ENCODE measurements at regions not wholly inside any gene's neighbourhood (a gene's known extent, or its start where the extent isn't known, plus 50 kb on each side); places are given as distances from the start of the nearest gene placed in this dataset.

GRCh38 chr3:1036207-1036826 is 56.5 kb upstream of the CNTN6 start:
- Histone ChIP-seq H3K27me3 (no peaks in the 10 kb centered on the region), H3K9me3 (peaks cover 0 to 61% (median 7%) of the 10 kb centered on the region in 11 donors), H3K4me3 (no peak overlapping the region), H3K36me3 (no peaks in the 10 kb centered on the region), H3K4me1 (no peaks in the 10 kb centered on the region), H3K27ac (no peak overlapping the region)
- intact Hi-C loops (cut with DNase I): no loop called here
- WGBS, 2 donors: 49 to 60% methylated on average over 4 of the region's 4 CpGs
- no peak for DNase-seq
- no peak for TF ChIP-seq CTCF (IDR thresholded peaks at IDR 0.05)
- no peak for ATAC-seq

DNA sequence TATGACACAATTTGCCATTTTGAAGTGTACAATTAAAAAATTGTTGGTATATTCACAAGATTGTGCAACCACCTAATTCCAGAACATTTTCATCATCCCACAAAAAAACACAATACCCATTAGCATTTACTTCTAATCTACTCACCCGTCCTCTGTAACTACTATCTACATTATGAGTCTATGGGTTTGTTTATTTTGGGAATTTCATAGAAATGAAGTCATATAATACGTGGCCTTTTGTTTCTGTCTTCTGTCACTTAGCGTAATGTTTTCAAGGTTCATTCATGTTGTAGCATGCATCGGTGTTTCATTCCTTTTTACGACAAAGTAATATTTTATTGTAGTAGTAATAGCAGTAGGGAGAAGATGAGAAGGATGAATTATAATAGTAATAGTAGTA is 55.2 kb upstream of the CNTN6 start:
- no peaks in the 10 kb centered on the region for H3K36me3 ChIP-seq
- intact Hi-C loops (cut with DNase I): no loop called here
- ATAC-seq (no peak), DNase-seq (no peak)
- H3K27me3 ChIP-seq: no peaks in the 10 kb centered on the region
- 75 to 80% methylated on average over 5 of the region's 5 CpGs for WGBS, 2 donors
- H3K4me1 ChIP-seq: no peaks in the 10 kb centered on the region
- no peak for TF ChIP-seq CTCF (IDR thresholded peaks at IDR 0.05)
- peaks cover 0 to 48% (median 7%) of the 10 kb centered on the region in 11 donors for H3K9me3 ChIP-seq
- H3K27ac ChIP-seq: no peak overlapping the region
- H3K4me3 ChIP-seq: no peak overlapping the region
